Vagina (tissue), 2 donors: ENCODE measurements at regions not wholly inside any gene's neighbourhood (a gene's known extent, or its start where the extent isn't known, plus 50 kb on each side); places are given as distances from the start of the nearest gene placed in this dataset.
A peak's percentile ranks its signal among the peaks of the same experiment; 100 is the strongest.

Source experiments
- DNase-seq, 2 donors: peaks; one replicate each; pipeline ENCODE4 v3.0.0-alpha.2; 2017; ENCODE audit errors: extremely low spot score in 2 of 2
- H3K27ac ChIP-seq: fragments of 200-600 bp; sonication (generic); one replicate; pipeline ENCODE4 v1.5.1; 2019
- H3K27me3 ChIP-seq: fragments of 200-600 bp; sonication (generic); one replicate; pipeline ENCODE4 v1.5.1; 2019
- H3K36me3 ChIP-seq, 2 donors: fragments of 200-600 bp; sonication (generic); one replicate each; pipeline ENCODE4 v1.5.1; 2017 to 2019
- H3K4me1 ChIP-seq: fragments of 200-600 bp; sonication (generic); one replicate; pipeline ENCODE4 v1.5.1; 2019
- H3K4me3 ChIP-seq, 2 donors: fragments of 200-600 bp; sonication (generic); 1 replicate in 1 of 2; 2 replicates in 1 of 2; pipeline ENCODE4 v1.5.1; 2016 to 2019
- H3K9me3 ChIP-seq: fragments of 200-600 bp; sonication (generic); one replicate; pipeline ENCODE4 v1.5.1; 2019
- POLR2A ChIP-seq, 2 donors: fragments of 450-650 bp; IDR thresholded peaks; one replicate each; pipeline ENCODE4 v1.6.1; 2017; ENCODE audit warnings: antibody characterized with exemption in 2 of 2, mild to moderate bottlenecking in 2 of 2, moderate library complexity in 2 of 2
- POLR2AphosphoS5 ChIP-seq, 2 donors: sonication (generic); formaldehyde crosslinking; IDR thresholded peaks; one replicate each; pipeline ENCODE4 v1.9.0; 2017; ENCODE audit warnings: antibody characterized with exemption in 2 of 2, mild to moderate bottlenecking in 2 of 2, low read depth in 1 of 2; ENCODE audit not compliant: insufficient read depth in 1 of 2
- intact Hi-C: fragments of 100-400 bp; cut with DNase I; formaldehyde crosslinking; loops from one replicate; pipeline ENCODE4 v1.15.1; 2023
- TF ChIP-seq, protein P1 (sequence below), 3 experiments: fragments of 450-650 bp in 2 of 3; fragments of 200-600 bp in 1 of 3; sonication (generic) in 1 of 3; IDR thresholded peaks; one replicate each; pipeline ENCODE4 v1.5.1; 2017 to 2019; ENCODE audit warnings: antibody characterized with exemption in 3 of 3, mild to moderate bottlenecking in 2 of 3, moderate library complexity in 2 of 3

GRCh38 chr14:77985211-77985615, 185.0 kb upstream of the NRXN3 start:
- intact Hi-C loops, result no loop called here
- peak in 1 of 2 donors; percentile 47 for DNase-seq
- TF ChIP-seq, protein P1, sequence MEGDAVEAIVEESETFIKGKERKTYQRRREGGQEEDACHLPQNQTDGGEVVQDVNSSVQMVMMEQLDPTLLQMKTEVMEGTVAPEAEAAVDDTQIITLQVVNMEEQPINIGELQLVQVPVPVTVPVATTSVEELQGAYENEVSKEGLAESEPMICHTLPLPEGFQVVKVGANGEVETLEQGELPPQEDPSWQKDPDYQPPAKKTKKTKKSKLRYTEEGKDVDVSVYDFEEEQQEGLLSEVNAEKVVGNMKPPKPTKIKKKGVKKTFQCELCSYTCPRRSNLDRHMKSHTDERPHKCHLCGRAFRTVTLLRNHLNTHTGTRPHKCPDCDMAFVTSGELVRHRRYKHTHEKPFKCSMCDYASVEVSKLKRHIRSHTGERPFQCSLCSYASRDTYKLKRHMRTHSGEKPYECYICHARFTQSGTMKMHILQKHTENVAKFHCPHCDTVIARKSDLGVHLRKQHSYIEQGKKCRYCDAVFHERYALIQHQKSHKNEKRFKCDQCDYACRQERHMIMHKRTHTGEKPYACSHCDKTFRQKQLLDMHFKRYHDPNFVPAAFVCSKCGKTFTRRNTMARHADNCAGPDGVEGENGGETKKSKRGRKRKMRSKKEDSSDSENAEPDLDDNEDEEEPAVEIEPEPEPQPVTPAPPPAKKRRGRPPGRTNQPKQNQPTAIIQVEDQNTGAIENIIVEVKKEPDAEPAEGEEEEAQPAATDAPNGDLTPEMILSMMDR (IDR thresholded peaks at IDR 0.05), result no peak
- TF ChIP-seq POLR2A (IDR thresholded peaks at IDR 0.05), result no peak
- TF ChIP-seq POLR2AphosphoS5 (IDR thresholded peaks at IDR 0.05; ENCODE audit: insufficient read depth in 1 of 2, low read depth in 1 of 2), result no peak
- no peaks in the 10 kb centered on the region for H3K9me3 ChIP-seq
- H3K27me3 ChIP-seq, result no peaks in the 10 kb centered on the region
- H3K4me3 ChIP-seq, result no peak overlapping the region
- H3K27ac ChIP-seq, result no peak overlapping the region
- peaks cover 6% of the 10 kb centered on the region for H3K4me1 ChIP-seq
- H3K36me3 ChIP-seq, result no peaks in the 10 kb centered on the region

- no peak overlapping the region for H3K27ac ChIP-seq
- no peak for TF ChIP-seq POLR2A (IDR thresholded peaks at IDR 0.05)
- TF ChIP-seq, protein P1 (IDR thresholded peaks at IDR 0.05), result no peak
- TF ChIP-seq POLR2AphosphoS5 (IDR thresholded peaks at IDR 0.05; ENCODE audit: insufficient read depth in 1 of 2, low read depth in 1 of 2), result no peak
- H3K9me3 ChIP-seq, result no peaks in the 10 kb centered on the region
- H3K4me1 ChIP-seq, result no peaks in the 10 kb centered on the region
- H3K27me3 ChIP-seq, result no peaks in the 10 kb centered on the region
- DNase-seq, result no peak
- no peak overlapping the region for H3K4me3 ChIP-seq
- intact Hi-C loops, result no loop called here
- no peaks in the 10 kb centered on the region for H3K36me3 ChIP-seq
Observed at GRCh38 chr14:77986773-77987172, 183.4 kb upstream of the NRXN3 start.

DNA sequence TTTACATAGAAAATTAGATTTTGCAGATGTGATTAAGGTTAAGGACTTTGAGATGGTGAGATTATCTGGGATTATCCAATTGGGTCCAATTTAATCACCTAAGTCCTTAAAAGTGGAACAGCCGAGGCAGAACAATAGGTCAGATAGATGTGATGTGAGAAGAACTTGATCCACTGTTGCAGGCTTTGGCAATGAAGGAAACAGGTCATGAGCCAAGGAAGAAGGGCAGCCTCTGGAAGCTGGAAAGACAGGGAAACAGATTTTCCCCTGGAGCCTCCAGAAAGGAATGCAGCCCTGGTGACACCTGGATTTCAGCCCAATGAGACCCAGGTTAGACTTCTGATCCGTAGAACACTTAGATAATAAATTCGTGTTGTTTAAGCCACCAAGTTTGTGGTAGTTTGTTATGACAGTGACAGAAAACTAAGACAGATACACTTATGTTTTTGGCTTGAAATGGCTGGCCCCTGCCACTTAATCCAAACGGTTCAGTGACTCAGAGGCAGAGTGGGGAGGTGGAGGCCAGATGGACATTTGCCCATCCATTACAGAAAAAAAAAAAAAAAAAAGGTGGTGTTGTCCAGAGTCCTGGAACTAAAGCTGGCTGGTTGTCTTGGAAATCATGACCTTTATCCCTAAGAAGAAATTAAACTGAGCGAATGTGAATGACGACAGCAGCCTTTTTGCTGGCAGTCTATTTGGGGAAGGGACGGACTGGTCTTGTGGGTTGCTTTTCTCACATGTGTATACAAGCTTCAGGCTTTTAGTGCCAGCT, 181.9 kb upstream of the NRXN3 start:
- Histone ChIP-seq H3K4me1 (no peaks in the 10 kb centered on the region), H3K27me3 (no peaks in the 10 kb centered on the region), H3K4me3 (no peak overlapping the region), H3K9me3 (no peaks in the 10 kb centered on the region), H3K36me3 (no peaks in the 10 kb centered on the region), H3K27ac (no peak overlapping the region)
- intact Hi-C loops, result no loop called here
- peak in 1 of 2 donors; percentile 42 for DNase-seq
- no peak for TF ChIP-seq POLR2A (IDR thresholded peaks at IDR 0.05)
- TF ChIP-seq, protein P1 (IDR thresholded peaks at IDR 0.05), result no peak
- no peak for TF ChIP-seq POLR2AphosphoS5 (IDR thresholded peaks at IDR 0.05; ENCODE audit: insufficient read depth in 1 of 2, low read depth in 1 of 2)

GRCh38 chr14:77988970-77989369, 181.2 kb upstream of the NRXN3 start:
- H3K4me1 ChIP-seq, result no peaks in the 10 kb centered on the region
- no peak overlapping the region for H3K4me3 ChIP-seq
- no peak overlapping the region for H3K27ac ChIP-seq
- DNase-seq, result peak in 1 of 2 donors; percentile 10
- intact Hi-C loops, result no loop called here
- no peaks in the 10 kb centered on the region for H3K9me3 ChIP-seq
- H3K27me3 ChIP-seq, result no peaks in the 10 kb centered on the region
- TF ChIP-seq POLR2AphosphoS5 (IDR thresholded peaks at IDR 0.05; ENCODE audit: insufficient read depth in 1 of 2, low read depth in 1 of 2), result no peak
- TF ChIP-seq POLR2A (IDR thresholded peaks at IDR 0.05), result no peak
- TF ChIP-seq, protein P1 (IDR thresholded peaks at IDR 0.05), result no peak
- no peaks in the 10 kb centered on the region for H3K36me3 ChIP-seq

GRCh38 chr14:77989441-77989991, 180.7 kb upstream of the NRXN3 start:
- peak in 1 of 2 donors; percentile 69 for DNase-seq
- no peak overlapping the region for H3K27ac ChIP-seq
- no peak for TF ChIP-seq POLR2A (IDR thresholded peaks at IDR 0.05)
- no peak for TF ChIP-seq POLR2AphosphoS5 (IDR thresholded peaks at IDR 0.05; ENCODE audit: insufficient read depth in 1 of 2, low read depth in 1 of 2)
- TF ChIP-seq, protein P1 (IDR thresholded peaks at IDR 0.05), result no peak
- no peaks in the 10 kb centered on the region for H3K9me3 ChIP-seq
- no peaks in the 10 kb centered on the region for H3K4me1 ChIP-seq
- no peak overlapping the region for H3K4me3 ChIP-seq
- no peaks in the 10 kb centered on the region for H3K27me3 ChIP-seq
- no peaks in the 10 kb centered on the region for H3K36me3 ChIP-seq
- intact Hi-C loops, result no loop called here
